IMR-90 (cell line): ENCODE measurements at regions not wholly inside any gene's neighbourhood (a gene's known extent, or its start where the extent isn't known, plus 50 kb on each side); places are given as distances from the start of the nearest gene placed in this dataset.

Source experiments
- ATAC-seq: fragments of 200-7000 bp; cut with Tn5 transposase; 2 replicates; pipeline ENCODE4 v1.9.1; 2020; ENCODE audit warnings: low read depth, mild to moderate bottlenecking, moderate library complexity
- BruUV-seq: library from RNA; stranded (reverse); fragments of 400-500 nt; replicated peaks from 2 replicates; lab custom pipeline; 2021; lab: Mats Ljungman, UMichigan
- CTCF ChIA-PET: fragments of 300-600 bp; formaldehyde crosslinking; extraction: SDS; loops from one replicate; lab custom pipeline; 2021; ENCODE audit warnings: antibody characterized with exemption; lab: Yijun Ruan, JAX
- POLR2A ChIA-PET: fragments of 300-600 bp; sonication (Branson Sonifier 250); formaldehyde crosslinking; loops from one replicate; lab custom pipeline; 2022; ENCODE audit warnings: antibody characterized with exemption; ENCODE audit not compliant: unreplicated experiment; lab: Charles Lee
- DNase-seq: peaks from one replicate; pipeline ENCODE4 v3.0.0; 2013
- H2AFZ ChIP-seq: replicated peaks from 2 replicates; pipeline ENCODE3; 2013; ENCODE audit warnings: low read length, mild to moderate bottlenecking; ENCODE audit not compliant: poor library complexity
- H2AK5ac ChIP-seq: 2 replicates; pipeline ENCODE4 v1.6.1; 2013; ENCODE audit warnings: low read depth, low read length, inconsistent platforms
- H2AK9ac ChIP-seq: replicated peaks from 2 replicates; pipeline ENCODE3; 2013; ENCODE audit warnings: mild to moderate bottlenecking, low read depth, low read length, moderate library complexity; ENCODE audit not compliant: poor library complexity
- H2BK120ac ChIP-seq: 2 replicates; pipeline ENCODE4 v1.6.1; 2013; ENCODE audit warnings: low read depth, low read length, inconsistent platforms
- H2BK15ac ChIP-seq: 3 replicates; pipeline ENCODE4 v1.6.1; 2013; ENCODE audit warnings: low read depth, low read length, inconsistent platforms
- H2BK20ac ChIP-seq: 2 replicates; pipeline ENCODE4 v1.6.1; 2013; ENCODE audit warnings: low read depth, mild to moderate bottlenecking, inconsistent platforms, low read length, moderate library complexity
- H2BK5ac ChIP-seq: 2 replicates; pipeline ENCODE4 v1.6.1; 2013; ENCODE audit warnings: mild to moderate bottlenecking, low read depth, low read length, inconsistent platforms; ENCODE audit not compliant: poor library complexity, severe bottlenecking
- H3K14ac ChIP-seq: replicated peaks from 2 replicates; pipeline ENCODE4 v1.6.1; 2013; ENCODE audit warnings: low read depth, low read length, inconsistent platforms
- H3K18ac ChIP-seq: 2 replicates; pipeline ENCODE4 v1.6.1; 2013; ENCODE audit warnings: low read depth, low read length, control low read depth
- H3K23ac ChIP-seq: 2 replicates; pipeline ENCODE4 v1.6.1; 2013; ENCODE audit warnings: low read depth, low read length, inconsistent platforms
- H3K27ac ChIP-seq: 2 replicates; pipeline ENCODE4 v1.5.1; 2013; ENCODE audit warnings: mild to moderate bottlenecking, control low read depth, low read length; ENCODE audit not compliant: insufficient read depth
- H3K27me3 ChIP-seq: 2 replicates; pipeline ENCODE4 v1.6.1; 2013; ENCODE audit warnings: low read length; ENCODE audit not compliant: control insufficient read depth, insufficient read depth
- H3K36me3 ChIP-seq: 2 replicates; pipeline ENCODE4 v1.6.1; 2013; ENCODE audit warnings: low read length, mixed read lengths; ENCODE audit not compliant: control insufficient read depth, insufficient read depth
- H3K4ac ChIP-seq: 2 replicates; pipeline ENCODE4 v1.6.1; 2013; ENCODE audit warnings: low read depth, low read length, inconsistent platforms
- H3K4me1 ChIP-seq: 2 replicates; pipeline ENCODE4 v1.6.1; 2013; ENCODE audit warnings: low read length, mixed read lengths; ENCODE audit not compliant: control insufficient read depth, insufficient read depth
- H3K4me2 ChIP-seq: 2 replicates; pipeline ENCODE4 v1.6.1; 2013; ENCODE audit warnings: low read depth, mild to moderate bottlenecking, control low read depth, low read length, moderate library complexity
- H3K4me3 ChIP-seq: 2 replicates; pipeline ENCODE4 v1.5.1; 2013; ENCODE audit warnings: low read depth, mild to moderate bottlenecking, control low read depth, low read length, moderate library complexity; ENCODE audit not compliant: insufficient read depth
- H3K56ac ChIP-seq: 2 replicates; pipeline ENCODE4 v1.6.1; 2013; ENCODE audit warnings: low read length, inconsistent platforms; ENCODE audit not compliant: insufficient read depth; ENCODE audit errors: extremely low read depth
- H3K79me1 ChIP-seq, 2 experiments: 2 replicates each; pipeline ENCODE4 v1.6.1; 2013; ENCODE audit warnings: low read length in 2 of 2, inconsistent platforms in 1 of 2, low read depth in 1 of 2
- H3K9ac ChIP-seq: 2 replicates; pipeline ENCODE4 v1.6.1; 2013; ENCODE audit warnings: low read depth, low read length, control low read depth
- H3K9me1 ChIP-seq: 2 replicates; pipeline ENCODE4 v1.6.1; 2013; ENCODE audit warnings: low read length, inconsistent platforms; ENCODE audit not compliant: insufficient read depth
- H3K9me3 ChIP-seq: 2 replicates; pipeline ENCODE4 v1.6.1; 2013; ENCODE audit warnings: low read length; ENCODE audit not compliant: control insufficient read depth, insufficient read depth
- H4K20me1 ChIP-seq: 2 replicates; pipeline ENCODE4 v1.6.1; 2013; ENCODE audit warnings: low read length, inconsistent platforms; ENCODE audit not compliant: insufficient read depth
- H4K5ac ChIP-seq: 2 replicates; pipeline ENCODE4 v1.6.1; 2013; ENCODE audit warnings: mild to moderate bottlenecking, low read depth, low read length, control low read depth
- H4K8ac ChIP-seq, 2 experiments: 2 replicates each; pipeline ENCODE4 v1.6.1; 2013; ENCODE audit warnings: low read depth in 2 of 2, low read length in 2 of 2, control low read depth in 1 of 2, inconsistent platforms in 1 of 2
- H4K91ac ChIP-seq: 2 replicates; pipeline ENCODE4 v1.6.1; 2013; ENCODE audit warnings: low read depth, low read length, inconsistent platforms; ENCODE audit not compliant: insufficient read depth
- BHLHE40 ChIP-seq: fragments of 150-350 bp; IDR thresholded peaks from 2 replicates; pipeline ENCODE4 v1.6.1; 2016; ENCODE audit warnings: mild to moderate bottlenecking, low read depth, low read length
- CEBPB ChIP-seq: IDR thresholded peaks from 2 replicates; pipeline ENCODE4 v1.6.1; 2012; ENCODE audit warnings: low read depth, low read length, improper control_type of control experiment
- CHD1 ChIP-seq: IDR thresholded peaks from 2 replicates; pipeline ENCODE4 v1.6.1; 2012; ENCODE audit warnings: low read depth, low read length, improper control_type of control experiment
- FOS ChIP-seq: fragments of 150-350 bp; IDR thresholded peaks from 2 replicates; pipeline ENCODE4 v1.6.1; 2016; ENCODE audit warnings: low read depth, low read length
- MAFK ChIP-seq: IDR thresholded peaks from 2 replicates; pipeline ENCODE4 v1.6.1; 2012; ENCODE audit warnings: low read depth, low read length, improper control_type of control experiment
- MAZ ChIP-seq: IDR thresholded peaks from 2 replicates; pipeline ENCODE4 v1.6.1; 2012; ENCODE audit warnings: low read depth, mild to moderate bottlenecking, low read length, improper control_type of control experiment, moderate library complexity, borderline replicate concordance
- MXI1 ChIP-seq: IDR thresholded peaks from 2 replicates; pipeline ENCODE4 v1.6.1; 2012; ENCODE audit warnings: low read depth, mild to moderate bottlenecking, low read length, moderate library complexity, borderline replicate concordance
- NFE2L2 ChIP-seq: fragments of 150-350 bp; IDR thresholded peaks from 2 replicates; pipeline ENCODE4 v1.6.1; 2016; ENCODE audit warnings: low read depth, mild to moderate bottlenecking, low read length
- POLR2A ChIP-seq: IDR thresholded peaks from 2 replicates; pipeline ENCODE4 v1.6.1; 2012; ENCODE audit warnings: mild to moderate bottlenecking, low read depth, low read length
- RAD21 ChIP-seq: IDR thresholded peaks from 2 replicates; pipeline ENCODE4 v1.6.1; 2012; ENCODE audit warnings: low read length, improper control_type of control experiment
- RCOR1 ChIP-seq: IDR thresholded peaks from 2 replicates; pipeline ENCODE4 v1.6.1; 2012; ENCODE audit warnings: mild to moderate bottlenecking, low read length, improper control_type of control experiment; ENCODE audit not compliant: insufficient replicate concordance
- RFX5 ChIP-seq: IDR thresholded peaks from 2 replicates; pipeline ENCODE4 v1.8.0; 2012; ENCODE audit warnings: low read depth, mild to moderate bottlenecking, low read length, moderate library complexity
- SMC3 ChIP-seq: fragments of 150-350 bp; IDR thresholded peaks from 2 replicates; pipeline ENCODE4 v1.6.1; 2016; ENCODE audit warnings: low read depth, mild to moderate bottlenecking, antibody characterized with exemption, low read length, moderate library complexity
- WGBS, 2 experiments: methylation state at CpG; one replicate each; pipeline versions ENCODE4 v1.1.5 to v1.1.7; 2013; ENCODE audit warnings: missing lambda C conversion rate in 2 of 2; ENCODE audit not compliant: insufficient read length in 1 of 2; ENCODE audit errors: extremely low coverage in 2 of 2; 5-methylcytosine and 5-hydroxymethylcytosine counted together
- dilution Hi-C: fragments of 300-500 bp; cut with HindIII; formaldehyde crosslinking; loops from one replicate; pipeline ENCODE4 v1.14.3; 2018; ENCODE audit warnings: low sequenced_read_pairs; ENCODE audit not compliant: unreplicated experiment
- in situ Hi-C: fragments of 300-500 bp; cut with MboI; formaldehyde crosslinking; loops from 3 replicates; pipeline ENCODE4 v1.14.3; 2019; ENCODE audit warnings: low sequenced_read_pairs, inconsistent platforms, mixed read lengths
- intact Hi-C: fragments of 100-400 bp; cut with micrococcal nuclease; formaldehyde crosslinking; loops from 2 replicates; pipeline ENCODE4 v1.10.0; 2022
- TF ChIP-seq, protein P1 (sequence below): fragments of 150-350 bp; IDR thresholded peaks from 2 replicates; pipeline ENCODE4 v1.6.1; 2016; ENCODE audit warnings: low read depth, mild to moderate bottlenecking, low read length, moderate library complexity, borderline replicate concordance
- TF ChIP-seq, protein P2 (sequence below): conservative IDR thresholded peaks from 2 replicates; pipeline ENCODE4 v1.5.1; 2012; ENCODE audit warnings: mild to moderate bottlenecking, low read depth, low read length, improper control_type of control experiment
- TF ChIP-seq, protein P3 (sequence below): fragments of 150-350 bp; IDR thresholded peaks from 2 replicates; pipeline ENCODE4 v1.6.1; 2017; ENCODE audit warnings: mild to moderate bottlenecking, antibody characterized with exemption, low read length, low read depth

DNA sequence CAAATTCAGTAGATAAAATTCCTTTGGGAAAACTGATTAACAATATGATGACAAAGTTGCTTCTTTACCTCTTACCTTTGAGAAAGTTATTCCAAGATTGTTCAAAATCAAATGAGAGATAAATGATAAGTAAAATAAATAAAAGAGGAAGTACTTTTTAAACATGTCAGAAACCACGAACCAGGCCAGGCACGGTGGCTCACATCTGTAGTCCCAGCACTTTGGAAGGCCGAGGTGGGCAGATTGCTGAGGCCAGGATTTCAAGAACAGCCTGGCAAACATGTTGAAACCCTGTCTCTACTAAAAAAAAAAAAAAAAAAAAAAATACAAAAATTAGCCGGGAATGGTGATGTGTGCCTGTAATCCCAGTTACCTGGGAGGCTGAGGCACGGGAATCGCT, 296.6 kb downstream of the HGF start:
- Histone ChIP-seq H3K14ac (no peak overlapping the region), H4K5ac (no peak overlapping the region), H3K36me3 (no peaks in the 10 kb centered on the region), H3K56ac (no peak overlapping the region), H3K18ac (no peak overlapping the region), H2BK20ac (no peak overlapping the region), H4K91ac (no peak overlapping the region), H3K9ac (no peak overlapping the region), H3K4ac (no peak overlapping the region), H3K9me1 (no peaks in the 10 kb centered on the region), H3K4me1 (no peaks in the 10 kb centered on the region), H3K4me2 (no peak overlapping the region), H2AK5ac (no peak overlapping the region), H3K79me1 (no peaks in the 10 kb centered on the region), H3K27me3 (no peaks in the 10 kb centered on the region), H3K4me3 (no peak overlapping the region), H3K9me3 (no peaks in the 10 kb centered on the region), H2AFZ (no peak overlapping the region), H3K23ac (no peak overlapping the region), H2BK5ac (no peak overlapping the region), H2AK9ac (no peak overlapping the region), H4K8ac (no peak overlapping the region), H2BK120ac (no peak overlapping the region), H2BK15ac (no peak overlapping the region), H3K27ac (no peak overlapping the region), H4K20me1 (no peaks in the 10 kb centered on the region)
- no CpG with 5 or more reads among the region's 6 CpGs for WGBS, 2 experiments
- ATAC-seq (no peak), DNase-seq (no peak)
- intact Hi-C loops, result loop anchor here (5.0 kb wide), 1 partner anchor 1046 kb away; no protein-coding TSS in a partner anchor
- no peak for TF ChIP-seq POLR2A
- TF ChIP-seq CHD1, result no peak
- TF ChIP-seq, protein P1, sequence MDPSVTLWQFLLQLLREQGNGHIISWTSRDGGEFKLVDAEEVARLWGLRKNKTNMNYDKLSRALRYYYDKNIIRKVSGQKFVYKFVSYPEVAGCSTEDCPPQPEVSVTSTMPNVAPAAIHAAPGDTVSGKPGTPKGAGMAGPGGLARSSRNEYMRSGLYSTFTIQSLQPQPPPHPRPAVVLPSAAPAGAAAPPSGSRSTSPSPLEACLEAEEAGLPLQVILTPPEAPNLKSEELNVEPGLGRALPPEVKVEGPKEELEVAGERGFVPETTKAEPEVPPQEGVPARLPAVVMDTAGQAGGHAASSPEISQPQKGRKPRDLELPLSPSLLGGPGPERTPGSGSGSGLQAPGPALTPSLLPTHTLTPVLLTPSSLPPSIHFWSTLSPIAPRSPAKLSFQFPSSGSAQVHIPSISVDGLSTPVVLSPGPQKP, result no peak
- TF ChIP-seq, protein P2, sequence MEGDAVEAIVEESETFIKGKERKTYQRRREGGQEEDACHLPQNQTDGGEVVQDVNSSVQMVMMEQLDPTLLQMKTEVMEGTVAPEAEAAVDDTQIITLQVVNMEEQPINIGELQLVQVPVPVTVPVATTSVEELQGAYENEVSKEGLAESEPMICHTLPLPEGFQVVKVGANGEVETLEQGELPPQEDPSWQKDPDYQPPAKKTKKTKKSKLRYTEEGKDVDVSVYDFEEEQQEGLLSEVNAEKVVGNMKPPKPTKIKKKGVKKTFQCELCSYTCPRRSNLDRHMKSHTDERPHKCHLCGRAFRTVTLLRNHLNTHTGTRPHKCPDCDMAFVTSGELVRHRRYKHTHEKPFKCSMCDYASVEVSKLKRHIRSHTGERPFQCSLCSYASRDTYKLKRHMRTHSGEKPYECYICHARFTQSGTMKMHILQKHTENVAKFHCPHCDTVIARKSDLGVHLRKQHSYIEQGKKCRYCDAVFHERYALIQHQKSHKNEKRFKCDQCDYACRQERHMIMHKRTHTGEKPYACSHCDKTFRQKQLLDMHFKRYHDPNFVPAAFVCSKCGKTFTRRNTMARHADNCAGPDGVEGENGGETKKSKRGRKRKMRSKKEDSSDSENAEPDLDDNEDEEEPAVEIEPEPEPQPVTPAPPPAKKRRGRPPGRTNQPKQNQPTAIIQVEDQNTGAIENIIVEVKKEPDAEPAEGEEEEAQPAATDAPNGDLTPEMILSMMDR, result no peak
- no peak for TF ChIP-seq RFX5
- no peak for TF ChIP-seq FOS
- TF ChIP-seq RAD21, result no peak
- no peak for TF ChIP-seq NFE2L2
- TF ChIP-seq MXI1, result no peak
- TF ChIP-seq BHLHE40, result no peak
- no peak for TF ChIP-seq RCOR1
- TF ChIP-seq MAFK, result no peak
- no peak for TF ChIP-seq CEBPB
- TF ChIP-seq SMC3, result no peak
- TF ChIP-seq, protein P3, sequence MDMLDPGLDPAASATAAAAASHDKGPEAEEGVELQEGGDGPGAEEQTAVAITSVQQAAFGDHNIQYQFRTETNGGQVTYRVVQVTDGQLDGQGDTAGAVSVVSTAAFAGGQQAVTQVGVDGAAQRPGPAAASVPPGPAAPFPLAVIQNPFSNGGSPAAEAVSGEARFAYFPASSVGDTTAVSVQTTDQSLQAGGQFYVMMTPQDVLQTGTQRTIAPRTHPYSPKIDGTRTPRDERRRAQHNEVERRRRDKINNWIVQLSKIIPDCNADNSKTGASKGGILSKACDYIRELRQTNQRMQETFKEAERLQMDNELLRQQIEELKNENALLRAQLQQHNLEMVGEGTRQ, result no peak
- TF ChIP-seq MAZ, result no peak
- ChIA-PET CTCF (no interaction called here), POLR2A (no interaction called here)
- dilution Hi-C loops, result no loop called here
- in situ Hi-C loops, result loop anchor here (25.0 kb wide), 1 partner anchor 1036 kb away; no protein-coding TSS in a partner anchor
- BruUV-seq, result no TSS peak
